Stimulated activated CD8-positive, alpha-beta memory T cell treated with anti-CD3 and anti-CD28 coated beads, Interleukin-15, amount 100 ng/mL, for 24 hours (primary cell): ENCODE measurements at regions not wholly inside any gene's neighbourhood (a gene's known extent, or its start where the extent isn't known, plus 50 kb on each side); places are given as distances from the start of the nearest gene placed in this dataset.
"Not testable (repeated sequence)": the region's sequence is repeated elsewhere in the genome, so short reads cannot be mapped to it uniquely, and the experiment has no call there.

ENCODE experiments used
- DNase-seq: peaks from one replicate; pipeline ENCODE4 v3.0.0-alpha.2; 2020; ENCODE audit warnings: low read depth

DNA sequence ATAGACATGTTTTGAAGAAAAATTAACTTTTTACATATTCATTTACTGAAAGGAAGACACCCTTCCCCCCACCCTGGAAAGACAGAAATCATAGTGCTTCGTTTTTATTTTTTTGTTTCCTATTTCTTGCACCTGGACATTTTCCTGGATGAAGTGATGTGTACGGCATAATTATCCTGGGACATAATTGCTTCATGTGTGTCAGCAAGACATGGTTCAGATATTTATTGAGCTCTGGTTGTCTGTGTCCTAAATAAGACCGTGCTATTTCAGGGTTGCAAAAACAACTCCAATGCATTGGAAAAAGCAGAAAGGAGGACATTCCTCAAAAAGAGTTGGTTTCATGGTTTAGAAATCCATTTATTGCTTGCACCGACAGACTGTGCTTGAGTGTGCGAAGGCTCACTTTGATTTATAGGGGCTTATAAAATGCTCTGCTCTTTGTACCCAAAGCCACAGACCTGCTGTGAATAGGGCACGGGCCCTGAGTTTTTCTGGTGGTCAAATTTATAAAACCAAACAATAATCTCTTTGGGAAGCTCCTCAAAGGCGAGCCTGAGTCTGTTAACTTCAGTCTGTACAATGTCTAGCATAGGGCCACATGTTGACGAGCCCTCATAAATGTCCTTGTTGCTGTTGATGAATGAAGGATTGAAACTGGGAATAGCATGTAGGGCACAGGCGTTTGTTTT is 179.5 kb downstream of the SOX4 start:
- DNase-seq: no peak

DNA sequence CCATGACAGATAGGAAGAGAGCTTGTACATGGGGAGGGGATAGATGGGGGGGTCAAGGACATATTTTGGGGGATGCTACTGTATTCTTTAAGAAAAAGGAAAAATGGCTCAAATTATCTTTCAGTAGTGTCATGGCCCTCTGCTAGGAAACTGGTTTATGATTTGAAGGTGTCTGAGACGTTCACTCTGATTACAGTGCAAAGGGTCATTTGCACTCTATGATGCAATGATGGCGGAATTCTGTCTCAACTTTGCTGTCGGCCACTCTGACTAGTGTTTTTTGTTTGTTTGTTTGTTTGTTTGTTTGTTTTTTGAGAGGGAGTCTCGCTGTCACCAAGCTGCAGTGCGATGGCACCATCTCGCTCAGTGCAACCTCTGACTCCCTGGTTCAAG is 180.0 kb downstream of the SOX4 start:
- DNase-seq: no peak

- DNase-seq: no peak
Measured at GRCh38 chr6:21777846-21778245, 184.3 kb downstream of the SOX4 start.

GRCh38 chr6:21780141-21780540 is 186.6 kb downstream of the SOX4 start:
- no peak for DNase-seq

DNA sequence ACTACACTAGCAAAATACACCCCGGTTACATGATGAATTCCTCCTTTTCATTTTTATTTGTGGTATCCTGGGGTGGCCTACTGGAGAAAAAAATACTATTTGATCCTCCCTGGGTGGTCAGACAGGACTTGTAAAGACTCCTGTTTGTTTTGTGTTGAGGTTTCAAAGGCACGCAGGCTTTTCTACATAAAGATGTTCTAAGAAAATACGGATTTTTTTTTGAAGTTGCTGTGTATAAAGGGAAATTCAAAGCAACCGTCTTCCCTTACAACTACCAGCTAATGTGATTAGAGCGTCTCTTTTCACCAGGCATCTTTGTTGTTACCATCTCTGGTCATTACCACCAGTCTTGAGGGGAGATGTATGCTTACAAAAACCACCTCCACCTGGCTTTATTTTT is 187.1 kb downstream of the SOX4 start:
- DNase-seq: no peak

DNA sequence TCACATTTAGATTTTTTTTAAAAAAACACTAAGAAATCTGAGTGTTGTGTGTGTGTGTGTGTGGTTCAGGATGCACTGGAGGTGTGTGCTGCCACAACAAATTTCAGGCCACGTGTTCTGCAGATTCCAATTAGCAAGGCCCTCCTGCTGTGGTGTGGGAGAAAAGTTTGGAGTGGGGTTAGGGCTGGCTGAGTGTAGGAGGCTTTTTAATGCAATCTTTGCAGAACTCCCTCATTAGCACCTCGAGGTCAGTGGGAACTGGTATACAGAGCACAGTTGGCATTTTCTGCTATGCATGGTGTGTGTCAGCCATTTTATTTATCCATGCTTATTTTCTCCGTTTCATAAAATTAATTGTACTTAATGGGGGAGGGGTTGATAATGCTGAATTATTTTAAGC is 187.6 kb downstream of the SOX4 start:
- DNase-seq: no peak

GRCh38 chr6:21785164-21785563 is 191.6 kb downstream of the SOX4 start:
- DNase-seq: no peak

GRCh38 chr6:21791056-21791455 is 197.5 kb downstream of the SOX4 start:
- no peak for DNase-seq

DNA sequence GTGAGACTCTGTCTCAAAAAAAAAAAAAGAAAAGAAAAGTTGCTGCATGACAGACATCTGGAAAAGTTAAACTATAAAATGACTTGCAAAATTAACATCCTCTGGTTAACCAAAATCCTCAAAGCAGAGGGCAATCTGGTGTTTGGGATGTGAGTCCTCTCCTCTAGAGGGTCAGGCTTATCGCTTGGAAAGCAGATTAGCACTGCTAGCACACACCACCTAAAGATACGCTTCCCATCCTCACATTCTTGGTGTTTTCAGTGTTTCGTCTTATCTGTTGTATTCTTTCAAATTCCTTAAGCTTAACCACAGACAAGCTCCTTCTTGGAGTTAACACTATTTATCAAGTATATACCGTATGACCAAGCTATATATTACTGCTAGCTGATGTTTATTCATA is 198.0 kb downstream of the SOX4 start:
- DNase-seq: no peak

DNA sequence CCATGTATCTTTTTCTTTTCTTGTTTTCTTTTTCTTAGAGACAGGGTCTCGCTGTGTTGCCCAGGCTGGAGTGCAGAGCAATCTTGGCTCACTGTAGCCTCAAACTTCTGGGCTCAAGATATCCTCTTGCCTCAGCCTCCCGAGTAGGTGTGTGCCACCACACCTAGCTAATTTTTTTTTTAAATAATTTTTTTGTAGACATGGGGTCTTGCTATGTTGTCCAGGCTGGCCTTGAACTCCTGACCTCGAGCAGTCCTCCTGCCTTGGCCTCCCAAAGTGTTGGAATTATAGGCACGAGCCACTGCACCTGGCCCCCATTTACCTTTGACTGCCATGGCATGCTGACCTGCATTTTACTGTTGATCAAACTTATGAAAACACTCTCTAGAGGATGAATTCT is 198.6 kb downstream of the SOX4 start:
- no peak for DNase-seq

DNA sequence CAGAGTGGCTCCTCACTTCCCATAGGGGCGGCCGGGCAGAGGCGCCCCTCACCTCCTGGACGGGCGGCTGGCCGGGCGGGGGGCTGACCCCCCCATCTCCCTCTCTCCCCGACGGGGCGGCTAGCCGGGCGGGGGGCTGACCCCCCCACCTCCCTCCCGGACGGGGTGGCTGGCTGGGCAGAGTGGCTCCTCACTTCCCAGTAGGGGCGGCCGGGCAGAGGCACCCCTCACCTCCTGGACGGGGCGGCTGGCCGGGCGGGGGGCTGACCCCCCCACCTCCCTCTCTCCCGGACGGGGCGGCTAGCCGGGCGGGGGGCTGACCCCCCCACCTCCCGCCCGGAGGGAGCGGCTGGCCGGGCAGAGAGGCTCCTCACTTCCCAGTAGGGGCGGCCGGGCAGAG is 203.4 kb downstream of the SOX4 start:
- not testable (repeated sequence) for DNase-seq

GRCh38 chr6:21798468-21798867 is 204.9 kb downstream of the SOX4 start:
- no peak for DNase-seq

- no peak for DNase-seq
Measured at GRCh38 chr6:21800330-21800729, 206.8 kb downstream of the SOX4 start.

DNA sequence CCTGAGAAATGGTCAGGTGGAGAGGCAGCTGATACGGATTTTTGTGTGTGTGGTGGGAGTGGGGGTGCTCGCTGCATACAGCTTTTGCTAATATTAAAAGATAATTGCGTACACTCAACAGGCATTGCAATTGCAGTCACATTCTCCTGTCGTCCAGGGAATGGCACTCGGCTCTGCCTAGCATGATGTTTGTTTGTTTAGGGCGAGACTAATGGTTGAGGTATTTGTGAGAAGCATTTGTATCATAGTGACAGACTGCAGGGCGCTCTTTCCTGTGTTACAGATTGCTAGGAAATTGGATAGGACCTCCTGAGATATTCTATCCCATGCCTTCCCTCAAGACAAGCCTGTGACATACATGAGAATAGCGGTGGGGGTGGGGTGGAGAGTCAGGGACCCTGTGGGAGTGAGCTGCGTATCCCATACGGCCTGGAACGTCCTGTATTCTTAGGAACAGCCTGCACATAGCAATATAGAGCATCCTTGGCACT is 207.4 kb downstream of the SOX4 start:
- DNase-seq: no peak

- DNase-seq: no peak
Measured at GRCh38 chr6:21801446-21802174, 208.1 kb downstream of the SOX4 start.

GRCh38 chr6:21802175-21802822 is 208.7 kb downstream of the SOX4 start:
- DNase-seq: no peak

- no peak for DNase-seq
Measured at GRCh38 chr6:21804941-21805610, 211.5 kb downstream of the SOX4 start.

- no peak for DNase-seq
Measured at GRCh38 chr6:21807299-21808044, 213.9 kb downstream of the SOX4 start.

- DNase-seq: no peak
Measured at GRCh38 chr6:21808045-21808470, 214.5 kb downstream of the SOX4 start.

GRCh38 chr6:21808551-21809242 is 215.1 kb downstream of the SOX4 start:
- DNase-seq: no peak

DNA sequence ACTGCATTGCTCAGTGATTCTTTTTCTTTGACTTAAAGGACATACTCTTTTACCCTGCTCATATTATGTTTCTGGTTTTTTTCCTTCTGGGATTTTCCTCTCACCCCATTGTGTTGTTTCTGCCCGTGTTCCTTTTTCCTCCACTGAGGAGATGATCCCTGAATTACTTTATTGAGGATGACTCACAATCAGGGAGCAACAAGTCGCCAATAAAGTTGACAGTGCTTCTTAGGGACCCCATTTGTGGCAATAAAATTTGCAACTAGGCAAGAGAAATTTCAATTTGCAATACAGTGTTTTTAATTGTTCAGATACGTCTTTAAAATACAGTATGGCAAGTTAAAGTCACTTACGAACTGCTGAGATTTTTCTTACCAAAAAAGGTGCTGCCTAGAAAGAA is 217.9 kb downstream of the SOX4 start:
- DNase-seq: no peak
